Caco-2 (cell line): ENCODE measurements at regions not wholly inside any gene's neighbourhood (a gene's known extent, or its start where the extent isn't known, plus 50 kb on each side); places are given as distances from the start of the nearest gene placed in this dataset.

Source experiments
- BruUV-seq: library from RNA; stranded (reverse); fragments of 400-500 nt; replicated peaks from 2 replicates; lab custom pipeline; 2021; lab: Mats Ljungman, UMichigan
- CTCF ChIA-PET: fragments of 300-600 bp; sonication (Branson Sonifier 250); formaldehyde crosslinking; loops from one replicate; lab custom pipeline; 2022; ENCODE audit warnings: antibody characterized with exemption; lab: Charles Lee
- POLR2A ChIA-PET: fragments of 300-600 bp; sonication (Branson Sonifier 250); formaldehyde crosslinking; loops from one replicate; lab custom pipeline; 2022; ENCODE audit warnings: antibody characterized with exemption; lab: Charles Lee
- DNase-seq, 2 experiments: peaks; one replicate each; pipeline versions ENCODE4 v3.0.0 to v3.0.0-alpha.2; 2020 to 2022
- H3K27me3 ChIP-seq: replicated peaks from 2 replicates; pipeline ENCODE4 v1.6.0; 2011; ENCODE audit warnings: low read length; ENCODE audit not compliant: control insufficient read depth, insufficient read depth
- H3K36me3 ChIP-seq: 2 replicates; pipeline ENCODE4 v1.5.1; 2011; ENCODE audit warnings: low read length; ENCODE audit not compliant: control insufficient read depth, insufficient read depth
- H3K4me1 ChIP-seq: fragments of 250-450 bp; sonication (Bioruptor Pico); 2 replicates; pipeline ENCODE4 v1.5.1; 2020; ENCODE audit warnings: mild to moderate bottlenecking
- H3K4me3 ChIP-seq: 2 replicates; pipeline ENCODE4 v1.5.1; 2011; ENCODE audit warnings: low read depth, mild to moderate bottlenecking, control low read depth, low read length
- H3K9me3 ChIP-seq: fragments of 250-450 bp; sonication (Bioruptor Pico); 2 replicates; pipeline ENCODE4 v1.5.1; 2020; ENCODE audit warnings: mild to moderate bottlenecking, moderate library complexity
- H3K27ac Mint-ChIP-seq: one replicate; pipeline ENCODE4 v1.8.0; 2022; ENCODE audit warnings: mixed read lengths; ENCODE audit not compliant: unreplicated experiment
- H3K27me3 Mint-ChIP-seq: one replicate; pipeline ENCODE4 v1.8.0; 2022; ENCODE audit warnings: mixed read lengths; ENCODE audit not compliant: insufficient read depth, unreplicated experiment
- H3K36me3 Mint-ChIP-seq: one replicate; pipeline ENCODE4 v1.8.0; 2022; ENCODE audit warnings: mild to moderate bottlenecking, mixed read lengths; ENCODE audit not compliant: insufficient read depth, unreplicated experiment
- H3K4me1 Mint-ChIP-seq: one replicate; pipeline ENCODE4 v1.8.0; 2022; ENCODE audit warnings: low read depth, mixed read lengths; ENCODE audit not compliant: unreplicated experiment
- H3K4me3 Mint-ChIP-seq: one replicate; pipeline ENCODE4 v1.8.0; 2022; ENCODE audit warnings: mild to moderate bottlenecking, moderate library complexity, mixed read lengths; ENCODE audit not compliant: unreplicated experiment
- H3K9me3 Mint-ChIP-seq: one replicate; pipeline ENCODE4 v1.8.0; 2022; ENCODE audit warnings: mixed read lengths; ENCODE audit not compliant: unreplicated experiment
- CTCF ChIP-seq, 2 experiments: fragments of 200-600 bp in 1 of 2; IDR thresholded peaks; 1 replicate in 1 of 2; 2 replicates in 1 of 2; pipeline versions ENCODE4 v1.5.1 to v1.8.0; 2011 to 2022; ENCODE audit warnings: antibody characterized with exemption in 1 of 2, control low read depth in 1 of 2, inconsistent platforms in 1 of 2, low read depth in 1 of 2, low read length in 1 of 2, mild to moderate bottlenecking in 1 of 2, moderate library complexity in 1 of 2; ENCODE audit not compliant: insufficient read depth in 1 of 2, severe bottlenecking in 1 of 2, unreplicated experiment in 1 of 2
- intact Hi-C: fragments of 100-400 bp; cut with micrococcal nuclease; formaldehyde crosslinking; loops from one replicate; pipeline ENCODE4 v1.10.0; 2022; ENCODE audit not compliant: unreplicated experiment

DNA sequence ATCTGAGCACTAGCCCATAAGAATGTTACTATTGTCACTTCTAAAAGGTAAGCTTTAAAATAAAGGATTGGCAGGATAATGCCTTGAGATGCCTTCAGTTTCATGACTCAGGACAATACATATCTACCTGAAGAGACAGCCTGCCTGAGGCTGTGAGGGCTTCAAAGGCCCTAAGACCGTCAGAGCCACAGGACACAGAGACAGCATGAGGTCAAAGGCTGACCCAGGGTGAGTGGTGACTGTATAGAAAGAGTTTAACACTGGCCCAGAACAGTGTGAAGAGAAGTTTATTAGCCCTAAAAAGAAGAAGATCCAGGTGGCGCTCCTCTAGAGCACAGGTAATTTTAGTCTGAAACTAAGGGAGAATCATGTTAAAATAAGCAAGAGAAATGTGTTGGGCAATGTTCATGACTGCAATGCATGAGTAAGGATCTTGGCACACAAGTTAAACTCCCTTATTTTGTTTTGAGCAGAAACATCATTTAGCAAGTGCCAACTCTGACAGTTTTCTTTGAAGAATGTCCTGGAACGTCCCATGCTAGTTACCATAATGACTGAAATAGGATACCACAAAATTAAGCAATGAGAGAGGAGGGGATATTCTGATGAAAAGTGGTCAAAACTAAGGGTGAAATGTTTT is 78.1 kb upstream of the FAM110C start:
- no peak for DNase-seq
- TF ChIP-seq CTCF (IDR thresholded peaks at IDR 0.05; ENCODE audit: insufficient read depth in 1 of 2, low read depth in 1 of 2, low read length in 1 of 2, severe bottlenecking in 1 of 2, unreplicated experiment in 1 of 2), result no peak
- Mint-ChIP-seq H3K4me3 (no peak overlapping the region), H3K27me3 (peaks cover 5% of the 10 kb centered on the region), H3K36me3 (no peaks in the 10 kb centered on the region), H3K4me1 (no peaks in the 10 kb centered on the region), H3K9me3 (no peaks in the 10 kb centered on the region), H3K27ac (no peak overlapping the region)
- Histone ChIP-seq H3K9me3 (0 out of 2 replicates have a peak, but pooled peaks cover 3% of the 10 kb centered on the region), H3K27me3 (no peaks in the 10 kb centered on the region), H3K4me3 (no peak overlapping the region), H3K36me3 (no peaks in the 10 kb centered on the region), H3K4me1 (no peaks in the 10 kb centered on the region)
- POLR2A ChIA-PET, result no interaction called here
- no TSS peak for BruUV-seq
- intact Hi-C loops, result no loop called here
- CTCF ChIA-PET, result no interaction called here

DNA sequence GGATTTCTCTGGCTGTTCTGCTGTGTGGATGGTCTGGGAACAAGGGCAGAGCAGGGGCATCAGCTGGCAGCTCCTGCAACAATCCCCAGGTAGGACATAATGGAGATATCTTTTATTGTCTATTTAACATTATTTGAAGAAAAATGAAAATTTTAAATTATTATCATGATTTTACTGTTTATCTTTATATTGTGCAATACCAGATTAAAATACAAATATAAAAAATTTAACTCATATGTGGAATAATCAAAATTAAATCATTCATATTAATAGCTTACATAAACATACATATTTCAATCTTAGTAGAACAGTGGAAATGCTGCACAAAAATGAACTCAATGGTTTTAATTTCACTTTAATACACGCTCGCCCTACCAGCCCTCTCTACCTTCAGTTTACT is 70.6 kb upstream of the FAM110C start:
- no peaks in the 10 kb centered on the region for H3K36me3 Mint-ChIP-seq
- CTCF ChIA-PET, result no interaction called here

GRCh38 chr2:115303-115702 is 69.0 kb upstream of the FAM110C start:
- peak in 1 of 2 experiments; percentile 5 for DNase-seq
- H3K27ac Mint-ChIP-seq, result no peak overlapping the region
- H3K4me3 ChIP-seq, result no peak overlapping the region
- H3K4me3 Mint-ChIP-seq, result no peak overlapping the region
- POLR2A ChIA-PET, result no interaction called here
- no peaks in the 10 kb centered on the region for H3K9me3 Mint-ChIP-seq
- no peaks in the 10 kb centered on the region for H3K9me3 ChIP-seq
- H3K27me3 ChIP-seq, result no peaks in the 10 kb centered on the region
- intact Hi-C loops, result no loop called here
- peaks cover 2% of the 10 kb centered on the region for H3K27me3 Mint-ChIP-seq
- H3K36me3 Mint-ChIP-seq, result no peaks in the 10 kb centered on the region
- TF ChIP-seq CTCF (IDR thresholded peaks at IDR 0.05; ENCODE audit: insufficient read depth in 1 of 2, low read depth in 1 of 2, low read length in 1 of 2, severe bottlenecking in 1 of 2, unreplicated experiment in 1 of 2), result no peak
- no TSS peak for BruUV-seq
- H3K36me3 ChIP-seq, result no peaks in the 10 kb centered on the region
- peaks cover 5% of the 10 kb centered on the region for H3K4me1 Mint-ChIP-seq
- CTCF ChIA-PET, result no interaction called here
- no peaks in the 10 kb centered on the region for H3K4me1 ChIP-seq

More for the DNA sequence above, 70.6 kb upstream of the FAM110C start:
- peaks cover 6% of the 10 kb centered on the region for H3K27me3 Mint-ChIP-seq
- H3K27me3 ChIP-seq, result no peaks in the 10 kb centered on the region
- H3K4me3 ChIP-seq, result no peak overlapping the region
- H3K4me3 Mint-ChIP-seq, result no peak overlapping the region
- POLR2A ChIA-PET, result no interaction called here
- DNase-seq, result no peak
- intact Hi-C loops, result no loop called here
- H3K4me1 Mint-ChIP-seq, result peaks cover 5% of the 10 kb centered on the region
- TF ChIP-seq CTCF (IDR thresholded peaks at IDR 0.05; ENCODE audit: insufficient read depth in 1 of 2, low read depth in 1 of 2, low read length in 1 of 2, severe bottlenecking in 1 of 2, unreplicated experiment in 1 of 2), result no peak
- H3K9me3 Mint-ChIP-seq, result no peaks in the 10 kb centered on the region
- no peaks in the 10 kb centered on the region for H3K36me3 ChIP-seq
- no TSS peak for BruUV-seq
- no peaks in the 10 kb centered on the region for H3K9me3 ChIP-seq
- H3K4me1 ChIP-seq, result no peaks in the 10 kb centered on the region
- H3K27ac Mint-ChIP-seq, result no peak overlapping the region
